Astrocyte (in vitro differentiated cells and primary cell): ENCODE measurements at regions not wholly inside any gene's neighbourhood (a gene's known extent, or its start where the extent isn't known, plus 50 kb on each side); places are given as distances from the start of the nearest gene placed in this dataset.

Experiments used
- DNase-seq: peaks from one replicate; pipeline ENCODE4 v3.0.0-alpha.2; 2010; ENCODE audit warnings: low read depth
- FAIRE-seq: peaks from 2 replicates; lab custom pipeline; 2011; peaks lifted over from hg19 to GRCh38; lab: Jason Lieb, UNC
- H2AFZ ChIP-seq: 2 replicates; pipeline ENCODE4 v1.6.0; 2012; ENCODE audit warnings: low read depth, low read length, inconsistent platforms
- H3K27ac ChIP-seq: 2 replicates; pipeline ENCODE4 v1.5.1; 2011; ENCODE audit warnings: low read depth, low read length, inconsistent platforms
- H3K27me3 ChIP-seq: 2 replicates; pipeline ENCODE4 v1.6.0; 2011; ENCODE audit warnings: low read length, inconsistent platforms; ENCODE audit not compliant: insufficient read depth
- H3K36me3 ChIP-seq: 2 replicates; pipeline ENCODE4 v1.5.1; 2011; ENCODE audit warnings: low read length, inconsistent platforms; ENCODE audit not compliant: insufficient read depth
- H3K4me1 ChIP-seq: 2 replicates; pipeline ENCODE4 v1.5.1; 2011; ENCODE audit warnings: low read length, inconsistent platforms; ENCODE audit not compliant: insufficient read depth
- H3K4me2 ChIP-seq: 2 replicates; pipeline ENCODE4 v1.6.0; 2012; ENCODE audit warnings: low read length, inconsistent platforms
- H3K4me3 ChIP-seq: 2 replicates; pipeline ENCODE4 v1.5.1; 2011; ENCODE audit warnings: low read depth, mild to moderate bottlenecking, low read length, inconsistent platforms; ENCODE audit not compliant: insufficient read depth
- H3K79me2 ChIP-seq: 2 replicates; pipeline ENCODE4 v1.6.0; 2012; ENCODE audit warnings: mild to moderate bottlenecking, low read length, inconsistent platforms; ENCODE audit not compliant: insufficient read depth
- H3K9ac ChIP-seq: 2 replicates; pipeline ENCODE4 v1.6.0; 2012; ENCODE audit warnings: mild to moderate bottlenecking, low read length, inconsistent platforms
- H3K9me3 ChIP-seq: 2 replicates; pipeline ENCODE4 v1.5.1; 2012; ENCODE audit warnings: low read depth, mild to moderate bottlenecking, low read length, inconsistent platforms; ENCODE audit not compliant: insufficient read depth
- H4K20me1 ChIP-seq: 2 replicates; pipeline ENCODE4 v1.6.0; 2012; ENCODE audit warnings: low read length, inconsistent platforms; ENCODE audit not compliant: insufficient read depth
- H3K27ac Mint-ChIP-seq: one replicate; pipeline ENCODE4 v1.8.0; 2021; ENCODE audit warnings: mild to moderate bottlenecking, mixed read lengths; ENCODE audit not compliant: unreplicated experiment
- H3K27me3 Mint-ChIP-seq: one replicate; pipeline ENCODE4 v1.8.0; 2021; ENCODE audit warnings: low read depth, mixed read lengths; ENCODE audit not compliant: unreplicated experiment
- H3K36me3 Mint-ChIP-seq: one replicate; pipeline ENCODE4 v1.8.0; 2021; ENCODE audit warnings: low read depth, mixed read lengths; ENCODE audit not compliant: unreplicated experiment
- H3K4me1 Mint-ChIP-seq: one replicate; pipeline ENCODE4 v1.8.0; 2021; ENCODE audit warnings: low read depth, mixed read lengths; ENCODE audit not compliant: unreplicated experiment
- H3K4me3 Mint-ChIP-seq: one replicate; pipeline ENCODE4 v1.8.0; 2021; ENCODE audit warnings: mild to moderate bottlenecking, moderate library complexity, mixed read lengths; ENCODE audit not compliant: unreplicated experiment
- H3K9me3 Mint-ChIP-seq: one replicate; pipeline ENCODE4 v1.8.0; 2021; ENCODE audit warnings: mild to moderate bottlenecking, mixed read lengths; ENCODE audit not compliant: unreplicated experiment
- CTCF ChIP-seq: IDR thresholded peaks from 2 replicates; pipeline ENCODE4 v1.5.1; 2011; ENCODE audit warnings: low read depth, mild to moderate bottlenecking, inconsistent platforms, low read length, moderate library complexity; ENCODE audit not compliant: insufficient read depth
- EZH2 ChIP-seq: IDR thresholded peaks from 2 replicates; pipeline ENCODE4 v1.6.1; 2012; ENCODE audit warnings: mild to moderate bottlenecking, low read length, inconsistent platforms; ENCODE audit not compliant: insufficient read depth

- H3K9ac ChIP-seq, result peak overlapping the region; percentile 13
- Mint-ChIP-seq H3K36me3 (no peaks in the 10 kb centered on the region), H3K4me3 (no peak overlapping the region), H3K27me3 (no peaks in the 10 kb centered on the region), H3K4me1 (peaks cover 8% of the 10 kb centered on the region), H3K9me3 (peaks cover 9% of the 10 kb centered on the region), H3K27ac (peak overlapping the region; percentile 97)
- peak overlapping the region; percentile 54 for H2AFZ ChIP-seq
- DNase-seq (peak; percentile 56), FAIRE-seq (no peak)
- no peaks in the 10 kb centered on the region for H3K36me3 ChIP-seq
- H3K9me3 ChIP-seq, result no peaks in the 10 kb centered on the region
- H3K4me1 ChIP-seq, result no peaks in the 10 kb centered on the region
- no peak overlapping the region for H3K4me3 ChIP-seq
- H3K79me2 ChIP-seq, result no peaks in the 10 kb centered on the region
- TF ChIP-seq CTCF (no peak), EZH2 (no peak)
- H3K4me2 ChIP-seq, result no peak overlapping the region
- H3K27ac ChIP-seq, result no peak overlapping the region
- H4K20me1 ChIP-seq, result no peaks in the 10 kb centered on the region
- H3K27me3 ChIP-seq, result no peaks in the 10 kb centered on the region
These were observed 614.5 kb downstream of the MAT2B start for GRCh38 chr5:164119806-164120447.

- Mint-ChIP-seq H3K27me3 (no peaks in the 10 kb centered on the region), H3K4me3 (no peak overlapping the region), H3K36me3 (no peaks in the 10 kb centered on the region), H3K4me1 (no peaks in the 10 kb centered on the region), H3K27ac (no peak overlapping the region), H3K9me3 (peaks cover 23% of the 10 kb centered on the region)
- no peaks in the 10 kb centered on the region for H3K79me2 ChIP-seq
- no peak overlapping the region for H2AFZ ChIP-seq
- H3K9me3 ChIP-seq, result peaks cover 6% of the 10 kb centered on the region
- no peak for FAIRE-seq
- H4K20me1 ChIP-seq, result no peaks in the 10 kb centered on the region
- no peak overlapping the region for H3K27ac ChIP-seq
- no peaks in the 10 kb centered on the region for H3K4me1 ChIP-seq
- H3K36me3 ChIP-seq, result no peaks in the 10 kb centered on the region
- DNase-seq, result no peak
- no peaks in the 10 kb centered on the region for H3K27me3 ChIP-seq
- H3K9ac ChIP-seq, result no peak overlapping the region
- H3K4me2 ChIP-seq, result no peak overlapping the region
- no peak overlapping the region for H3K4me3 ChIP-seq
- TF ChIP-seq CTCF (no peak), EZH2 (no peak)
These were observed 622.1 kb downstream of the MAT2B start for GRCh38 chr5:164127527-164127926.

- no peaks in the 10 kb centered on the region for H4K20me1 ChIP-seq
- DNase-seq, result no peak
- H3K27me3 Mint-ChIP-seq, result no peaks in the 10 kb centered on the region
- no peaks in the 10 kb centered on the region for H3K4me1 Mint-ChIP-seq
- H3K27ac Mint-ChIP-seq, result no peak overlapping the region
- H3K36me3 Mint-ChIP-seq, result no peaks in the 10 kb centered on the region
- no peaks in the 10 kb centered on the region for H3K36me3 ChIP-seq
- no peak overlapping the region for H3K4me3 ChIP-seq
- H3K4me1 ChIP-seq, result no peaks in the 10 kb centered on the region
- H3K27me3 ChIP-seq, result no peaks in the 10 kb centered on the region
- no peak overlapping the region for H2AFZ ChIP-seq
- H3K4me2 ChIP-seq, result no peak overlapping the region
- FAIRE-seq, result no peak
- peaks cover 16% of the 10 kb centered on the region for H3K9me3 Mint-ChIP-seq
- H3K9me3 ChIP-seq, result peaks cover 8% of the 10 kb centered on the region
- no peaks in the 10 kb centered on the region for H3K79me2 ChIP-seq
- H3K9ac ChIP-seq, result no peak overlapping the region
- H3K27ac ChIP-seq, result no peak overlapping the region
- H3K4me3 Mint-ChIP-seq, result no peak overlapping the region
- TF ChIP-seq EZH2 (no peak), CTCF (no peak)
These were observed 626.9 kb downstream of the MAT2B start for GRCh38 chr5:164132358-164132757.
